Neural progenitor cell (in vitro differentiated cells): ENCODE measurements at regions not wholly inside any gene's neighbourhood (a gene's known extent, or its start where the extent isn't known, plus 50 kb on each side); places are given as distances from the start of the nearest gene placed in this dataset.

Source experiments
- DNase-seq: peaks from one replicate; pipeline ENCODE4 v3.0.0-alpha.2; 2016; ENCODE audit warnings: low spot score
- H2AFZ ChIP-seq: fragments of 200-600 bp; sonication (generic); replicated peaks from 2 replicates; pipeline ENCODE4 v1.6.1; 2016; ENCODE audit warnings: antibody characterized with exemption
- H3F3A ChIP-seq: fragments of 200-600 bp; sonication (generic); 2 replicates; pipeline ENCODE4 v1.6.1; 2016; ENCODE audit warnings: antibody characterized with exemption, low read depth
- H3K27ac ChIP-seq: fragments of 200-600 bp; sonication (generic); 2 replicates; pipeline ENCODE4 v1.5.1; 2016; ENCODE audit warnings: mild to moderate bottlenecking
- H3K27me3 ChIP-seq: fragments of 200-600 bp; sonication (generic); 2 replicates; pipeline ENCODE4 v1.6.1; 2016; ENCODE audit warnings: mild to moderate bottlenecking, moderate library complexity
- H3K36me3 ChIP-seq: fragments of 200-600 bp; sonication (generic); 2 replicates; pipeline ENCODE4 v1.5.1; 2016
- H3K4me1 ChIP-seq: fragments of 200-600 bp; sonication (generic); 2 replicates; pipeline ENCODE4 v1.6.1; 2016; ENCODE audit warnings: mixed run types
- H3K4me2 ChIP-seq: fragments of 200-600 bp; sonication (generic); 2 replicates; pipeline ENCODE4 v1.6.1; 2016
- H3K4me3 ChIP-seq: fragments of 200-600 bp; sonication (generic); 2 replicates; pipeline ENCODE4 v1.5.1; 2016
- H3K79me2 ChIP-seq: fragments of 200-600 bp; sonication (generic); 2 replicates; pipeline ENCODE4 v1.6.1; 2016; ENCODE audit warnings: low read depth
- H3K9ac ChIP-seq: fragments of 200-600 bp; sonication (generic); 2 replicates; pipeline ENCODE4 v1.6.1; 2016
- H3K9me3 ChIP-seq: fragments of 200-600 bp; sonication (generic); 2 replicates; pipeline ENCODE4 v1.5.1; 2016; ENCODE audit warnings: low read depth
- H4K20me1 ChIP-seq: fragments of 200-600 bp; sonication (generic); 2 replicates; pipeline ENCODE4 v1.6.1; 2016; ENCODE audit warnings: low read depth
- H3K27ac Mint-ChIP-seq: 3 replicates; pipeline ENCODE4 v1.8.0; 2021; ENCODE audit warnings: mixed read lengths
- H3K27me3 Mint-ChIP-seq: 2 replicates; pipeline ENCODE4 v1.8.0; 2022; ENCODE audit warnings: low read depth, mild to moderate bottlenecking, inconsistent platforms, moderate library complexity, mixed read lengths; ENCODE audit not compliant: insufficient read depth
- H3K36me3 Mint-ChIP-seq: 3 replicates; pipeline ENCODE4 v1.8.0; 2021; ENCODE audit warnings: mixed read lengths
- H3K4me1 Mint-ChIP-seq: 3 replicates; pipeline ENCODE4 v1.8.0; 2021; ENCODE audit warnings: mixed read lengths
- H3K4me3 Mint-ChIP-seq: 3 replicates; pipeline ENCODE4 v1.8.0; 2021; ENCODE audit warnings: mild to moderate bottlenecking, moderate library complexity, mixed read lengths
- H3K9me3 Mint-ChIP-seq: 3 replicates; pipeline ENCODE4 v1.8.0; 2020; ENCODE audit warnings: mixed read lengths
- CTCF ChIP-seq: fragments of 200-600 bp; sonication (generic); IDR thresholded peaks from 2 replicates; pipeline ENCODE4 v1.5.1; 2017; ENCODE audit warnings: antibody characterized with exemption, mild to moderate bottlenecking
- EZH2 ChIP-seq: fragments of 200-600 bp; sonication (generic); IDR thresholded peaks from 2 replicates; pipeline ENCODE4 v1.6.1; 2017; ENCODE audit warnings: antibody characterized with exemption, mild to moderate bottlenecking, moderate library complexity
- EZH2phosphoT487 ChIP-seq: fragments of 200-600 bp; sonication (generic); IDR thresholded peaks from 2 replicates; pipeline ENCODE4 v1.6.1; 2017; ENCODE audit warnings: antibody characterized with exemption

DNA sequence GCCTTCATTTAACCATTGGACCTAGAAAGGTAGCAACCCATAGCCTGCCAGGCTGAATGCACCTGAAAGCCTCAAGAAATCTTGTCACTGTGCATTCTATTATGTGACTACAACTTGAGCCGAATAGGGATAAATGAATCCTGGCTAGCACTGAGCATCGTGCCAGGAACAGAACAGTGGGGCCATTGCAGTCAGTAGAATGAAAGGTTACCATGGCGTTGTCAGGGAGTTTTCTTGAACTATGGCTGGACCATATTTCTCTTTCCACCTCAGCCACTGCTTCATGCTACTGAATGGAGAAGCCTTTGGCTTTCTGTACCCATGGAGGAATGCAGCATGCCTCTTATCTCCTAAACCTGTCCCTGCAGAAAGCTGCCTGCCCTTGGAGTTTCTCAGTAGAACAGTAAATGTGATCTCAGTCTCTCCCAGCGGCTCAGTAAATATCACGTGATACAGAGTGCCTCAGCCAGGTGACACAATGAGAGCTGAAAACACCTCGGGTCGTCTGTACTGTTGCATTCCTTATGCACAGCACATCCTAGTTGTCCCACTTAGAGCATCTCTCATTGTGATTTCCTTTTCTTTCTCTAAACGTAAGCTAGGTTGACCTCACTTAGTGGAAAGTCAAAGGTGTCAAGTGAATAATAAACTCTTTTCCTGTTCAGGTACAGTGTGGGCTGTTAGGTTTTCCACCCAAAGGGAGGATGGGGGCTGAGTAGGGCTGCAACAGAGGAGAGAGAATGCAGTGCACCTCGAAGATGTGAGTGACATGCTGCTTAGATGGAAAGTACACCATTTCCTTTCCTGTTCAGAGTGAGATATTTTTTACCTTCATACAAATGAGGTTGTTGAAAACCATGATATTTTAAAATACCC is 115.3 kb downstream of the MACIR start:
- Mint-ChIP-seq H3K27ac (no peak overlapping the region), H3K9me3 (peaks cover 1% of the 10 kb centered on the region), H3K4me3 (no peak overlapping the region), H3K27me3 (no peaks in the 10 kb centered on the region), H3K4me1 (peaks cover 45% of the 10 kb centered on the region), H3K36me3 (no peaks in the 10 kb centered on the region)
- H3K79me2 ChIP-seq: no peaks in the 10 kb centered on the region
- no peaks in the 10 kb centered on the region for H3K9me3 ChIP-seq
- H2AFZ ChIP-seq: no peak overlapping the region
- H3K4me3 ChIP-seq: no peak overlapping the region
- no peak overlapping the region for H3K4me2 ChIP-seq
- peaks cover 10% of the 10 kb centered on the region for H3K4me1 ChIP-seq
- no peak overlapping the region for H3K9ac ChIP-seq
- no peak overlapping the region for H3K27ac ChIP-seq
- no peak for DNase-seq
- TF ChIP-seq EZH2: no peak
- no peak for TF ChIP-seq CTCF
- no peak for TF ChIP-seq EZH2phosphoT487
- H3K36me3 ChIP-seq: no peaks in the 10 kb centered on the region
- H4K20me1 ChIP-seq: no peaks in the 10 kb centered on the region
- peaks cover 27% of the 10 kb centered on the region for H3K27me3 ChIP-seq
- H3F3A ChIP-seq: peaks cover 7% of the 10 kb centered on the region

DNA sequence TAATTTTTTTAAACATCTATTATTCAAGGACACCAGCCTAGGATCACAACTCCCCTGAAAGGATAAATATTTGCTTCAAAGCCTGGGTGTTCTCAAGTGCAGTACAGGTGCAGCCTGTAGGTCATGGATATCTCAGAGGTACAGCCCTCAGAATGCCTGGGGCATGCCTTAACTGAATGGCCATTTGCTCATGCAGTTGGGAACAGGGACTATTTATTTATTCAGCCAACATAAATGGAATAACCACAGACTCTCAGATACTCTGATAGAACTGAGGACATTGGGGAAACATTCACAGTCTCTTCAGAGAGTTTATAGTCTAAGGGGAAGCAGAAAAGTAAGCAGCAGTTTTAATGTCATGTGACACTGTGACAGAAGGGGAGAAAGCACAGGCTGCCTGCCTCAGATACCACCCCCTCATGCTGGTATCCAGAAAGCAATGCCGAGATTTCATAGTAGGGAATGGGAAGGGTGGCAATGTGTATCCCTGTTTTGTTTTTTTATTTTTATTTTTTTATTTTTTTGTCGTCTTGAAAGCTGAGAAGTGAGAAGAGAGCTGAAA is 112.6 kb downstream of the MACIR start:
- H2AFZ ChIP-seq: no peak overlapping the region
- no peak overlapping the region for H3K4me3 ChIP-seq
- peaks cover 4% of the 10 kb centered on the region for H3K9me3 Mint-ChIP-seq
- no peak overlapping the region for H3K27ac Mint-ChIP-seq
- H3K9ac ChIP-seq: no peak overlapping the region
- peaks cover 45% of the 10 kb centered on the region for H3K4me1 Mint-ChIP-seq
- H3K4me3 Mint-ChIP-seq: no peak overlapping the region
- H3K27me3 Mint-ChIP-seq: no peaks in the 10 kb centered on the region
- no peaks in the 10 kb centered on the region for H3K9me3 ChIP-seq
- H3K27ac ChIP-seq: no peak overlapping the region
- no peak for DNase-seq
- no peaks in the 10 kb centered on the region for H3K36me3 ChIP-seq
- no peaks in the 10 kb centered on the region for H3K36me3 Mint-ChIP-seq
- no peak overlapping the region for H3K4me2 ChIP-seq
- H3F3A ChIP-seq: peaks cover 7% of the 10 kb centered on the region
- H3K27me3 ChIP-seq: peaks cover 44% of the 10 kb centered on the region
- no peaks in the 10 kb centered on the region for H3K79me2 ChIP-seq
- no peaks in the 10 kb centered on the region for H4K20me1 ChIP-seq
- TF ChIP-seq CTCF: no peak
- TF ChIP-seq EZH2: no peak
- TF ChIP-seq EZH2phosphoT487: no peak
- peaks cover 23% of the 10 kb centered on the region for H3K4me1 ChIP-seq

- no peak overlapping the region for H2AFZ ChIP-seq
Measured at GRCh38 chr5:103369125-103370120, 110.9 kb downstream of the MACIR start.

More at GRCh38 chr5:103369125-103370120, 110.9 kb downstream of the MACIR start:
- H4K20me1 ChIP-seq: no peaks in the 10 kb centered on the region
- H3K9ac ChIP-seq: no peak overlapping the region
- no peaks in the 10 kb centered on the region for H3K9me3 ChIP-seq
- peaks cover 44% of the 10 kb centered on the region for H3K27me3 ChIP-seq
- no peak overlapping the region for H3K4me3 ChIP-seq
- H3K27ac ChIP-seq: no peak overlapping the region
- H3K9me3 Mint-ChIP-seq: peaks cover 4% of the 10 kb centered on the region
- no peak overlapping the region for H3K4me3 Mint-ChIP-seq
- no peaks in the 10 kb centered on the region for H3K27me3 Mint-ChIP-seq
- no peaks in the 10 kb centered on the region for H3K79me2 ChIP-seq
- H3K4me2 ChIP-seq: peak overlapping the region; percentile 41
- TF ChIP-seq EZH2phosphoT487: peak; percentile 87
- no peak for TF ChIP-seq EZH2
- no peak for TF ChIP-seq CTCF
- no peak overlapping the region for H3K27ac Mint-ChIP-seq
- peak; percentile 54 for DNase-seq
- H3K4me1 Mint-ChIP-seq: peaks cover 35% of the 10 kb centered on the region
- H3F3A ChIP-seq: peaks cover 7% of the 10 kb centered on the region
- H3K36me3 Mint-ChIP-seq: no peaks in the 10 kb centered on the region
- H3K36me3 ChIP-seq: no peaks in the 10 kb centered on the region
- H3K4me1 ChIP-seq: peaks cover 23% of the 10 kb centered on the region
